ENCODE measurements at regions not wholly inside any gene's neighbourhood (a gene's known extent, or its start where the extent isn't known, plus 50 kb on each side); places are given as distances from the start of the nearest gene placed in this dataset.

GRCh38 chr14:84112589-84112988 lies 1417.4 kb upstream of the FLRT2 start:
- H3K4me3 ChIP-seq (ENCODE audit: low read depth, low read length) = no peak overlapping the region
- no peak for TF ChIP-seq CTCF (IDR thresholded peaks at IDR 0.05; ENCODE audit: insufficient read depth, low read length, poor library complexity, severe bottlenecking)
- no peak for DNase-seq (ENCODE audit: low read depth)
- H3K27me3 ChIP-seq (ENCODE audit: control insufficient read depth, insufficient read depth, low read length) = no peaks in the 10 kb centered on the region
- no peaks in the 10 kb centered on the region for H3K36me3 ChIP-seq (ENCODE audit: control insufficient read depth, insufficient read depth, low read length)

- DNase-seq (ENCODE audit: low read depth) = no peak
- Histone ChIP-seq H3K4me3 (ENCODE audit: low read depth, low read length) (no peak overlapping the region), H3K27me3 (ENCODE audit: control insufficient read depth, insufficient read depth, low read length) (no peaks in the 10 kb centered on the region), H3K36me3 (ENCODE audit: control insufficient read depth, insufficient read depth, low read length) (no peaks in the 10 kb centered on the region)
- no peak for TF ChIP-seq CTCF (IDR thresholded peaks at IDR 0.05; ENCODE audit: insufficient read depth, low read length, poor library complexity, severe bottlenecking)
Observed at GRCh38 chr14:84125676-84126075, 1404.3 kb upstream of the FLRT2 start.

- no peaks in the 10 kb centered on the region for H3K36me3 ChIP-seq (ENCODE audit: control insufficient read depth, insufficient read depth, low read length)
- TF ChIP-seq CTCF (IDR thresholded peaks at IDR 0.05; ENCODE audit: insufficient read depth, low read length, poor library complexity, severe bottlenecking) = no peak
- no peak for DNase-seq (ENCODE audit: low read depth)
- H3K27me3 ChIP-seq (ENCODE audit: control insufficient read depth, insufficient read depth, low read length) = no peaks in the 10 kb centered on the region
- no peak overlapping the region for H3K4me3 ChIP-seq (ENCODE audit: low read depth, low read length)
Observed at GRCh38 chr14:84127495-84127894, 1402.4 kb upstream of the FLRT2 start.

GRCh38 chr14:84128050-84128449 lies 1401.9 kb upstream of the FLRT2 start:
- Histone ChIP-seq H3K27me3 (ENCODE audit: control insufficient read depth, insufficient read depth, low read length) (no peaks in the 10 kb centered on the region), H3K4me3 (ENCODE audit: low read depth, low read length) (no peak overlapping the region), H3K36me3 (ENCODE audit: control insufficient read depth, insufficient read depth, low read length) (no peaks in the 10 kb centered on the region)
- no peak for DNase-seq (ENCODE audit: low read depth)
- no peak for TF ChIP-seq CTCF (IDR thresholded peaks at IDR 0.05; ENCODE audit: insufficient read depth, low read length, poor library complexity, severe bottlenecking)

- TF ChIP-seq CTCF (IDR thresholded peaks at IDR 0.05; ENCODE audit: insufficient read depth, low read length, poor library complexity, severe bottlenecking) = no peak
- DNase-seq (ENCODE audit: low read depth) = no peak
- no peaks in the 10 kb centered on the region for H3K36me3 ChIP-seq (ENCODE audit: control insufficient read depth, insufficient read depth, low read length)
- H3K4me3 ChIP-seq (ENCODE audit: low read depth, low read length) = no peak overlapping the region
- no peaks in the 10 kb centered on the region for H3K27me3 ChIP-seq (ENCODE audit: control insufficient read depth, insufficient read depth, low read length)
Observed at GRCh38 chr14:84129007-84129406, 1400.9 kb upstream of the FLRT2 start.

- DNase-seq (ENCODE audit: low read depth) = no peak
- H3K36me3 ChIP-seq (ENCODE audit: control insufficient read depth, insufficient read depth, low read length) = no peaks in the 10 kb centered on the region
- no peaks in the 10 kb centered on the region for H3K27me3 ChIP-seq (ENCODE audit: control insufficient read depth, insufficient read depth, low read length)
- TF ChIP-seq CTCF (IDR thresholded peaks at IDR 0.05; ENCODE audit: insufficient read depth, low read length, poor library complexity, severe bottlenecking) = no peak
- no peak overlapping the region for H3K4me3 ChIP-seq (ENCODE audit: low read depth, low read length)
Observed at GRCh38 chr14:84129941-84130340, 1400.0 kb upstream of the FLRT2 start.

Data from kidney epithelial cell (primary cell).